Stimulated activated CD4-positive, alpha-beta T cell treated with anti-CD3 and anti-CD28 coated beads, Interleukin-4, amount 100 ng/mL, for 48 hours (primary cell): ENCODE measurements at regions not wholly inside any gene's neighbourhood (a gene's known extent, or its start where the extent isn't known, plus 50 kb on each side); places are given as distances from the start of the nearest gene placed in this dataset.
"Not testable (repeated sequence)": the region's sequence is repeated elsewhere in the genome, so short reads cannot be mapped to it uniquely, and the experiment has no call there.

Source experiments
- DNase-seq, 2 donors: peaks; one replicate each; pipeline ENCODE4 v3.0.0-alpha.2; 2020; ENCODE audit warnings: low read depth in 2 of 2

- DNase-seq = no peak
These were observed 156.1 kb upstream of the IVNS1ABP start for GRCh38 chr1:185473186-185473585.

- no peak for DNase-seq
These were observed 151.6 kb upstream of the IVNS1ABP start for GRCh38 chr1:185468626-185469025.

GRCh38 chr1:185467122-185467521 lies 150.1 kb upstream of the IVNS1ABP start:
- DNase-seq = no peak

- no peak for DNase-seq
These were observed 147.7 kb upstream of the IVNS1ABP start for GRCh38 chr1:185464777-185465176.

- no peak for DNase-seq
These were observed 146.4 kb upstream of the IVNS1ABP start for GRCh38 chr1:185463433-185463832.

GRCh38 chr1:185463011-185463410 lies 146.0 kb upstream of the IVNS1ABP start:
- no peak for DNase-seq

GRCh38 chr1:185460723-185461122 lies 143.7 kb upstream of the IVNS1ABP start:
- DNase-seq = not testable (repeated sequence)

- DNase-seq = no peak
These were observed 142.1 kb upstream of the IVNS1ABP start for GRCh38 chr1:185459141-185459540.

GRCh38 chr1:185458670-185459069 lies 141.6 kb upstream of the IVNS1ABP start:
- no peak for DNase-seq

- DNase-seq = no peak
These were observed 136.6 kb upstream of the IVNS1ABP start for GRCh38 chr1:185453496-185454192.

- DNase-seq = no peak
These were observed 133.9 kb upstream of the IVNS1ABP start for GRCh38 chr1:185450917-185451316.

- no peak for DNase-seq
These were observed 133.2 kb upstream of the IVNS1ABP start for GRCh38 chr1:185450060-185450788.

GRCh38 chr1:185449378-185450059 lies 132.5 kb upstream of the IVNS1ABP start:
- DNase-seq = no peak

- DNase-seq = no peak
These were observed 131.6 kb upstream of the IVNS1ABP start for GRCh38 chr1:185448591-185449186.

GRCh38 chr1:185446131-185446530 lies 129.1 kb upstream of the IVNS1ABP start:
- no peak for DNase-seq

- DNase-seq = no peak
These were observed 128.6 kb upstream of the IVNS1ABP start for GRCh38 chr1:185445594-185445993.

- no peak for DNase-seq
These were observed 127.6 kb upstream of the IVNS1ABP start for GRCh38 chr1:185444676-185445075.

- DNase-seq = no peak
These were observed 125.0 kb upstream of the IVNS1ABP start for GRCh38 chr1:185442050-185442449.

GRCh38 chr1:185441605-185442004 lies 124.6 kb upstream of the IVNS1ABP start:
- no peak for DNase-seq

- DNase-seq = no peak
These were observed 123.8 kb upstream of the IVNS1ABP start for GRCh38 chr1:185440877-185441276.

- DNase-seq = peak in 1 of 2 donors; percentile 5
These were observed 122.8 kb upstream of the IVNS1ABP start for GRCh38 chr1:185439727-185440415.

- no peak for DNase-seq
These were observed 121.9 kb upstream of the IVNS1ABP start for GRCh38 chr1:185438936-185439335.
